Uterus (tissue), 2 donors: ENCODE measurements at regions not wholly inside any gene's neighbourhood (a gene's known extent, or its start where the extent isn't known, plus 50 kb on each side); places are given as distances from the start of the nearest gene placed in this dataset.

ENCODE experiments used
- POLR2A ChIP-seq, 2 donors: fragments of 450-650 bp; IDR thresholded peaks; one replicate each; pipeline ENCODE4 v1.6.1; 2016; ENCODE audit warnings: antibody characterized with exemption in 2 of 2, mild to moderate bottlenecking in 1 of 2, moderate library complexity in 1 of 2
- TF ChIP-seq, protein P1 (sequence below), 4 experiments: fragments of 200-600 bp in 2 of 4; fragments of 450-650 bp in 2 of 4; sonication (generic) in 2 of 4; IDR thresholded peaks; one replicate each; pipeline ENCODE4 v1.5.1; 2016 to 2019; ENCODE audit warnings: antibody characterized with exemption in 4 of 4, mild to moderate bottlenecking in 2 of 4, moderate library complexity in 1 of 4

DNA sequence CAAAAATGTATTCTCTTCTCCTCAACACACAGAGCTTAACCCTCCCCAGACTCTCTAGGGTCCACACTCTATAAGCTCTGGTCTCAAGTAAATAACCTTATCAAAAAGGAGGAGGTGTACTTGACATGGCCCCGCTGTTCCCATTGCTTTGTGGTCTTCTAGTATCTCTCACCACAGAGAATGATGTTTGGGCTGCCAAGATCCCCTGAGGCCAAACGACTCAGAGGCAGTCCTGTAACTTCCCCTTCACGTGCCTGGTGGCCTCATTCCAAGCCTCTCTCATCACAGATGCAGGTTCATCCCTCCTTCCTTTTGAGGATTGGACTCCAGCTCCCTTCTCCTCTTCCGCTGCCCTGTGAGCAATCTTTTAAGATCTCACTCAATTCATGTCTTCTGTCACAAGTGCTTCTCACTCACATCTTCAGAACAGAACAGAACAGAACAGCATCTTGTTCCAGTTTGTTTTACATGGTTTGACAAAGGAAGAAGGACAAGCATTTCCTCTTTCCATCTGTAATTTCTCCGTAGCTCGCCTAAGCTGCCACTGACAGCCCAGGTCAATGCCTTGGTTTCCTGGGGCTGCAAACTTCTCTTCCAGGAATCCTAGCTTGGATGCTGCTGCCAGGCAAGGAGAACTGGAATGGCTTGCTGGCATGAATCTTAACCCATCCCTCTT lies 541.5 kb downstream of the CD83 start:
- TF ChIP-seq, protein P1, sequence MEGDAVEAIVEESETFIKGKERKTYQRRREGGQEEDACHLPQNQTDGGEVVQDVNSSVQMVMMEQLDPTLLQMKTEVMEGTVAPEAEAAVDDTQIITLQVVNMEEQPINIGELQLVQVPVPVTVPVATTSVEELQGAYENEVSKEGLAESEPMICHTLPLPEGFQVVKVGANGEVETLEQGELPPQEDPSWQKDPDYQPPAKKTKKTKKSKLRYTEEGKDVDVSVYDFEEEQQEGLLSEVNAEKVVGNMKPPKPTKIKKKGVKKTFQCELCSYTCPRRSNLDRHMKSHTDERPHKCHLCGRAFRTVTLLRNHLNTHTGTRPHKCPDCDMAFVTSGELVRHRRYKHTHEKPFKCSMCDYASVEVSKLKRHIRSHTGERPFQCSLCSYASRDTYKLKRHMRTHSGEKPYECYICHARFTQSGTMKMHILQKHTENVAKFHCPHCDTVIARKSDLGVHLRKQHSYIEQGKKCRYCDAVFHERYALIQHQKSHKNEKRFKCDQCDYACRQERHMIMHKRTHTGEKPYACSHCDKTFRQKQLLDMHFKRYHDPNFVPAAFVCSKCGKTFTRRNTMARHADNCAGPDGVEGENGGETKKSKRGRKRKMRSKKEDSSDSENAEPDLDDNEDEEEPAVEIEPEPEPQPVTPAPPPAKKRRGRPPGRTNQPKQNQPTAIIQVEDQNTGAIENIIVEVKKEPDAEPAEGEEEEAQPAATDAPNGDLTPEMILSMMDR (IDR thresholded peaks at IDR 0.05), result no peak
- no peak for TF ChIP-seq POLR2A (IDR thresholded peaks at IDR 0.05)
